Sigmoid colon (tissue), 4 donors: ENCODE measurements at regions not wholly inside any gene's neighbourhood (a gene's known extent, or its start where the extent isn't known, plus 50 kb on each side); places are given as distances from the start of the nearest gene placed in this dataset.

Experiments used
- CTCF ChIP-seq, 4 experiments: fragments of 450-650 bp in 3 of 4; fragments of 200-600 bp in 1 of 4; IDR thresholded peaks; one replicate each; pipeline ENCODE4 v1.5.1; 2016 to 2019; ENCODE audit warnings: antibody characterized with exemption in 4 of 4, mild to moderate bottlenecking in 3 of 4, moderate library complexity in 2 of 4
- EP300 ChIP-seq, 4 donors: sonication (generic); formaldehyde crosslinking; IDR thresholded peaks; one replicate each; pipeline ENCODE4 v1.6.1; 2017; ENCODE audit warnings: antibody characterized with exemption in 4 of 4
- POLR2A ChIP-seq, 2 donors: fragments of 450-650 bp; IDR thresholded peaks; one replicate each; pipeline ENCODE4 v1.6.1; 2016; ENCODE audit warnings: antibody characterized with exemption in 2 of 2, mild to moderate bottlenecking in 2 of 2, moderate library complexity in 2 of 2
- POLR2AphosphoS5 ChIP-seq, 4 donors: sonication (generic); formaldehyde crosslinking; IDR thresholded peaks; one replicate each; pipeline ENCODE4 v1.6.1; 2017; ENCODE audit warnings: antibody characterized with exemption in 4 of 4

GRCh38 chr18:43904209-43904837 lies 627.0 kb upstream of the SYT4 start:
- TF ChIP-seq CTCF (IDR thresholded peaks at IDR 0.05): no peak
- TF ChIP-seq POLR2AphosphoS5 (IDR thresholded peaks at IDR 0.05): no peak
- no peak for TF ChIP-seq POLR2A (IDR thresholded peaks at IDR 0.05)
- no peak for TF ChIP-seq EP300 (IDR thresholded peaks at IDR 0.05)
